ENCODE measurements at regions not wholly inside any gene's neighbourhood (a gene's known extent, or its start where the extent isn't known, plus 50 kb on each side); places are given as distances from the start of the nearest gene placed in this dataset.

DNA sequence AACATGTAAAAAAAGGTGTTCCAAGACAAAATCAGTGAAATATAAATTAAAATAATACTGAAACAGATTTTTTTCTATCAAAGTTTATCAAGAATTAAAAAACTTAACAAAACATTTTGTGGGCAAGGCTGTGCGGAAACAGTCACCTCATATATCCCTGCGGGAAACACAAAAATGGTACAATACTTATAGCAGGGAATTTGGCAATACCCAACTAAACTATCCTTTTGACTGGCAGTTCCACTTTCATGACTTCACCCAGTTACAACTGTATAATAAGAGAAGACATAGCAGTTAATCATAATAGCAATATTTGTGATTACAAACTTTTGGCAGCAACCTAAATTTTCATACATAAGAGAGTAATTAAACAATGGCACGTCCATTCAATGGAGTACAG is 121.5 kb upstream of the EGLN3 start:
- Histone ChIP-seq H3K4me2 (ENCODE audit: low read depth, low read length) (no peak overlapping the region), H3K27ac (ENCODE audit: extremely low read length, insufficient read depth, low read length) (no peak overlapping the region), H4K20me1 (ENCODE audit: insufficient read depth, low read length) (no peaks in the 10 kb centered on the region), H3K9me3 (ENCODE audit: low read length) (peaks cover 11% of the 10 kb centered on the region), H3K36me3 (replicated peaks in 1 of 2; ENCODE audit: control insufficient read depth in 1 of 2, insufficient read depth in 2 of 2, low read length in 2 of 2) (no peaks in the 10 kb centered on the region), H3K79me2 (ENCODE audit: insufficient read depth, low read length) (no peaks in the 10 kb centered on the region), H3K4me3 (replicated peaks in 1 of 3; ENCODE audit: insufficient read depth in 1 of 3, low read depth in 2 of 3, low read length in 3 of 3) (no peak overlapping the region), H3K9ac (ENCODE audit: insufficient read depth, low read depth, low read length) (no peak overlapping the region), H3K27me3 (ENCODE audit: control insufficient read depth in 1 of 2, insufficient read depth in 2 of 2, low read length in 2 of 2) (peaks cover 2 to 24% of the 10 kb centered on the region in 2 experiments; a peak in 3 of 5 replicates), H2AFZ (ENCODE audit: low read length) (no peak overlapping the region), H3K4me1 (ENCODE audit: insufficient read depth, low read length) (no peaks in the 10 kb centered on the region)
- 75% methylated on average over 3 of the region's 3 CpGs for WGBS (ENCODE audit: low lambda C conversion rate)
- ChIA-PET POLR2A (no interaction called here), CTCF (ENCODE audit: low intra/inter-chr PET ratio, low total read pairs) (no interaction called here)
- intact Hi-C loops (cut with micrococcal nuclease; ENCODE audit: unreplicated experiment), result no loop called here
- in situ Hi-C loops (cut with HindIII; ENCODE audit: extremely low pct_ligation_motif_present, low pct_unique_long_range_greater_than_20kb), result no loop called here
- ATAC-seq (no peak), FAIRE-seq (no peak), DNase-seq (ENCODE audit: low spot score) (no peak)
- TF ChIP-seq ZNF569 (CRISPR knock-in tag; IDR thresholded peaks at IDR 0.05; ENCODE audit: borderline replicate concordance) (no peak), SETDB1 (CRISPR knock-in tag; IDR thresholded peaks at IDR 0.05; ENCODE audit: borderline replicate concordance) (no peak), ERF (CRISPR knock-in tag; IDR thresholded peaks at IDR 0.05) (no peak), ZFP1 (CRISPR knock-in tag; IDR thresholded peaks at IDR 0.05) (peak; percentile 97; the same call in 1 of the 2 replicates), STAG1 (CRISPR knock-in tag; IDR thresholded peaks at IDR 0.05) (no peak)
- TF ChIP-seq, protein P1, sequence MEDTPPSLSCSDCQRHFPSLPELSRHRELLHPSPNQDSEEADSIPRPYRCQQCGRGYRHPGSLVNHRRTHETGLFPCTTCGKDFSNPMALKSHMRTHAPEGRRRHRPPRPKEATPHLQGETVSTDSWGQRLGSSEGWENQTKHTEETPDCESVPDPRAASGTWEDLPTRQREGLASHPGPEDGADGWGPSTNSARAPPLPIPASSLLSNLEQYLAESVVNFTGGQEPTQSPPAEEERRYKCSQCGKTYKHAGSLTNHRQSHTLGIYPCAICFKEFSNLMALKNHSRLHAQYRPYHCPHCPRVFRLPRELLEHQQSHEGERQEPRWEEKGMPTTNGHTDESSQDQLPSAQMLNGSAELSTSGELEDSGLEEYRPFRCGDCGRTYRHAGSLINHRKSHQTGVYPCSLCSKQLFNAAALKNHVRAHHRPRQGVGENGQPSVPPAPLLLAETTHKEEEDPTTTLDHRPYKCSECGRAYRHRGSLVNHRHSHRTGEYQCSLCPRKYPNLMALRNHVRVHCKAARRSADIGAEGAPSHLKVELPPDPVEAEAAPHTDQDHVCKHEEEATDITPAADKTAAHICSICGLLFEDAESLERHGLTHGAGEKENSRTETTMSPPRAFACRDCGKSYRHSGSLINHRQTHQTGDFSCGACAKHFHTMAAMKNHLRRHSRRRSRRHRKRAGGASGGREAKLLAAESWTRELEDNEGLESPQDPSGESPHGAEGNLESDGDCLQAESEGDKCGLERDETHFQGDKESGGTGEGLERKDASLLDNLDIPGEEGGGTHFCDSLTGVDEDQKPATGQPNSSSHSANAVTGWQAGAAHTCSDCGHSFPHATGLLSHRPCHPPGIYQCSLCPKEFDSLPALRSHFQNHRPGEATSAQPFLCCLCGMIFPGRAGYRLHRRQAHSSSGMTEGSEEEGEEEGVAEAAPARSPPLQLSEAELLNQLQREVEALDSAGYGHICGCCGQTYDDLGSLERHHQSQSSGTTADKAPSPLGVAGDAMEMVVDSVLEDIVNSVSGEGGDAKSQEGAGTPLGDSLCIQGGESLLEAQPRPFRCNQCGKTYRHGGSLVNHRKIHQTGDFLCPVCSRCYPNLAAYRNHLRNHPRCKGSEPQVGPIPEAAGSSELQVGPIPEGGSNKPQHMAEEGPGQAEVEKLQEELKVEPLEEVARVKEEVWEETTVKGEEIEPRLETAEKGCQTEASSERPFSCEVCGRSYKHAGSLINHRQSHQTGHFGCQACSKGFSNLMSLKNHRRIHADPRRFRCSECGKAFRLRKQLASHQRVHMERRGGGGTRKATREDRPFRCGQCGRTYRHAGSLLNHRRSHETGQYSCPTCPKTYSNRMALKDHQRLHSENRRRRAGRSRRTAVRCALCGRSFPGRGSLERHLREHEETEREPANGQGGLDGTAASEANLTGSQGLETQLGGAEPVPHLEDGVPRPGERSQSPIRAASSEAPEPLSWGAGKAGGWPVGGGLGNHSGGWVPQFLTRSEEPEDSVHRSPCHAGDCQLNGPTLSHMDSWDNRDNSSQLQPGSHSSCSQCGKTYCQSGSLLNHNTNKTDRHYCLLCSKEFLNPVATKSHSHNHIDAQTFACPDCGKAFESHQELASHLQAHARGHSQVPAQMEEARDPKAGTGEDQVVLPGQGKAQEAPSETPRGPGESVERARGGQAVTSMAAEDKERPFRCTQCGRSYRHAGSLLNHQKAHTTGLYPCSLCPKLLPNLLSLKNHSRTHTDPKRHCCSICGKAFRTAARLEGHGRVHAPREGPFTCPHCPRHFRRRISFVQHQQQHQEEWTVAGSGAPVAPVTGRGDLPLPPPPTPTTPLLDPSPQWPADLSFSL (CRISPR knock-in tag; IDR thresholded peaks at IDR 0.05), result no peak
- BruUV-seq (replicated peaks), result no TSS peak

All from HepG2 (cell line).